HCT116 (cell line): ENCODE measurements at regions not wholly inside any gene's neighbourhood (a gene's known extent, or its start where the extent isn't known, plus 50 kb on each side); places are given as distances from the start of the nearest gene placed in this dataset.

Experiments
- ATAC-seq: fragments of 200-7000 bp; cut with Tn5 transposase; 2 replicates; pipeline ENCODE4 v1.9.1; 2020; ENCODE audit warnings: mild to moderate bottlenecking, moderate library complexity
- BruUV-seq: library from RNA; stranded (reverse); fragments of 400-500 nt; replicated peaks from 2 replicates; lab custom pipeline; 2021; lab: Mats Ljungman, UMichigan
- CTCF ChIA-PET: fragments of 300-600 bp; sonication (Branson Sonifier 250); formaldehyde crosslinking; loops from one replicate; lab custom pipeline; 2021; ENCODE audit warnings: antibody characterized with exemption; lab: Charles Lee
- POLR2A ChIA-PET: fragments of 300-600, 350-600 bp; sonication (Branson Sonifier 250); formaldehyde crosslinking; loops from one replicate; lab custom pipeline; 2021; ENCODE audit warnings: antibody characterized with exemption; lab: Charles Lee
- RAD21 ChIA-PET, 2 experiments: fragments of 300-600 bp; sonication (Branson Sonifier 250); formaldehyde crosslinking; loops; one replicate each; lab custom pipeline; 2023; ENCODE audit warnings: low total read pairs in 2 of 2; ENCODE audit not compliant: uncharacterized antibody in 2 of 2, unreplicated experiment in 2 of 2, low non-redundant PET in 1 of 2; lab: Charles Lee
- DNase-seq: peaks from one replicate; pipeline ENCODE4 v3.0.0-alpha.2; 2010; ENCODE audit warnings: low read depth, low spot score
- H2AFZ ChIP-seq: fragments of 200-600 bp; shearing (Covaris generic), sonication (generic); 2 replicates; pipeline ENCODE4 v1.6.1; 2017; ENCODE audit warnings: low read depth, mixed run types, mixed read lengths, antibody characterized with exemption, low read length; ENCODE audit not compliant: poor library complexity, severe bottlenecking
- H3K27ac ChIP-seq: 2 replicates; pipeline ENCODE4 v1.5.1; 2012; ENCODE audit warnings: low read depth, low read length
- H3K27me3 ChIP-seq: fragments of 200-600 bp; sonication (generic); 2 replicates; pipeline ENCODE4 v1.6.1; 2016; ENCODE audit warnings: mixed run types, low read length, mixed read lengths; ENCODE audit not compliant: insufficient read depth
- H3K36me3 ChIP-seq, 2 experiments: fragments of 200-500 bp in 1 of 2; fragments of 200-600 bp in 1 of 2; sonication (Bioruptor generic) in 1 of 2; sonication (generic) in 1 of 2; 2 replicates each; pipeline versions ENCODE4 v1.5.1 to v1.6.1; 2014 to 2016; ENCODE audit warnings: low read length in 2 of 2, inconsistent platforms in 1 of 2, mixed read lengths in 1 of 2, mixed run types in 1 of 2; ENCODE audit not compliant: insufficient read depth in 2 of 2, control insufficient read depth in 1 of 2
- H3K4me1 ChIP-seq, 2 experiments: fragments of 200-600 bp in 1 of 2; sonication (generic) in 1 of 2; 2 replicates each; pipeline versions ENCODE4 v1.5.1 to v1.6.1; 2012 to 2017; ENCODE audit warnings: low read length in 2 of 2, inconsistent platforms in 1 of 2, mild to moderate bottlenecking in 1 of 2, mixed read lengths in 1 of 2, mixed run types in 1 of 2, moderate library complexity in 1 of 2; ENCODE audit not compliant: insufficient read depth in 2 of 2, control insufficient read depth in 1 of 2
- H3K4me2 ChIP-seq: fragments of 200-600 bp; sonication (generic); 2 replicates; pipeline ENCODE4 v1.6.1; 2017; ENCODE audit warnings: mixed run types, low read length, mixed read lengths
- H3K4me3 ChIP-seq, 2 experiments: fragments of 200-600 bp in 1 of 2; sonication (generic) in 1 of 2; replicated peaks in 1 of 2; 2 replicates each; pipeline ENCODE4 v1.5.1; 2011 to 2016; ENCODE audit warnings: low read length in 2 of 2, control low read depth in 1 of 2, low read depth in 1 of 2, mild to moderate bottlenecking in 1 of 2, mixed read lengths in 1 of 2, mixed run types in 1 of 2
- H3K79me2 ChIP-seq: fragments of 200-600 bp; sonication (generic); 2 replicates; pipeline ENCODE4 v1.6.1; 2017; ENCODE audit warnings: mild to moderate bottlenecking, mixed run types, low read length, moderate library complexity, mixed read lengths; ENCODE audit not compliant: insufficient read depth
- H3K9ac ChIP-seq: fragments of 200-600 bp; sonication (generic); 2 replicates; pipeline ENCODE4 v1.6.1; 2016; ENCODE audit warnings: low read length, mixed read lengths
- H3K9me2 ChIP-seq: fragments of 200-600 bp; sonication (generic), shearing (Covaris generic); 2 replicates; pipeline ENCODE4 v1.6.1; 2017; ENCODE audit warnings: mixed run types, mild to moderate bottlenecking, moderate library complexity; ENCODE audit not compliant: insufficient read depth
- H3K9me3 ChIP-seq, 2 experiments: fragments of 200-500 bp in 1 of 2; fragments of 200-600 bp in 1 of 2; sonication (Bioruptor generic) in 1 of 2; sonication (generic) in 1 of 2; 2 replicates each; pipeline ENCODE4 v1.6.1; 2014 to 2017; ENCODE audit warnings: low read length in 2 of 2, mixed read lengths in 2 of 2, inconsistent platforms in 1 of 2, low read depth in 1 of 2, mild to moderate bottlenecking in 1 of 2, mixed run types in 1 of 2, moderate library complexity in 1 of 2; ENCODE audit not compliant: control insufficient read depth in 1 of 2, insufficient read depth in 1 of 2
- H4K20me1 ChIP-seq: fragments of 200-600 bp; sonication (generic), shearing (Covaris generic); 2 replicates; pipeline ENCODE4 v1.6.1; 2017; ENCODE audit warnings: mixed run types, mild to moderate bottlenecking, moderate library complexity; ENCODE audit not compliant: insufficient read depth
- CEBPB ChIP-seq: IDR thresholded peaks from 2 replicates; pipeline ENCODE4 v1.6.1; 2012; ENCODE audit warnings: low read depth
- CTCF ChIP-seq, 3 experiments: fragments of 200-600 bp in 1 of 3; sonication (generic) in 1 of 3; IDR thresholded peaks in 2 of 3; conservative IDR thresholded peaks in 1 of 3; 2 replicates each; pipeline ENCODE4 v1.5.1; 2012 to 2017; ENCODE audit warnings: low read depth in 2 of 3, low read length in 2 of 3, antibody characterized with exemption in 1 of 3, borderline replicate concordance in 1 of 3, control low read depth in 1 of 3, mild to moderate bottlenecking in 1 of 3, mixed read lengths in 1 of 3, mixed run types in 1 of 3, moderate library complexity in 1 of 3; ENCODE audit not compliant: insufficient read depth in 1 of 3
- ELF1 ChIP-seq: IDR thresholded peaks from 2 replicates; pipeline ENCODE4 v1.6.1; 2012; ENCODE audit warnings: low read depth, borderline replicate concordance
- EZH2 ChIP-seq: fragments of 200-600 bp; sonication (generic); IDR thresholded peaks from 2 replicates; pipeline ENCODE4 v1.6.1; 2017; ENCODE audit warnings: antibody characterized with exemption, mixed run types
- EZH2phosphoT487 ChIP-seq: fragments of 200-600 bp; IDR thresholded peaks from 2 replicates; pipeline ENCODE4 v1.6.1; 2018; ENCODE audit warnings: antibody characterized with exemption, borderline replicate concordance
- JUND ChIP-seq: IDR thresholded peaks from 2 replicates; pipeline ENCODE4 v1.6.1; 2012
- MAX ChIP-seq: IDR thresholded peaks from 2 replicates; pipeline ENCODE4 v1.6.1; 2012
- POLR2A ChIP-seq: IDR thresholded peaks from 2 replicates; pipeline ENCODE4 v1.7.0; 2011; ENCODE audit warnings: borderline replicate concordance; ENCODE audit not compliant: insufficient read depth, insufficient read length; ENCODE audit errors: extremely low read depth
- POLR2AphosphoS5 ChIP-seq: IDR thresholded peaks from 2 replicates; pipeline ENCODE4 v1.6.1; 2011; ENCODE audit warnings: mild to moderate bottlenecking, low read depth, low read length, moderate library complexity
- REST ChIP-seq: IDR thresholded peaks from 2 replicates; pipeline ENCODE4 v1.6.1; 2012; ENCODE audit warnings: low read depth
- SIN3A ChIP-seq: IDR thresholded peaks from 2 replicates; pipeline ENCODE4 v1.6.1; 2012; ENCODE audit warnings: low read depth
- SP1 ChIP-seq: IDR thresholded peaks from 2 replicates; pipeline ENCODE4 v1.6.1; 2012; ENCODE audit warnings: low read depth
- SRF ChIP-seq: IDR thresholded peaks from 2 replicates; pipeline ENCODE4 v1.6.1; 2012; ENCODE audit warnings: low read depth
- ZFX ChIP-seq: fragments of 450-650 bp; IDR thresholded peaks from 2 replicates; pipeline ENCODE4 v1.6.1; 2017
- ZNF274 ChIP-seq: fragments of 200-500 bp; sonication (Bioruptor generic); IDR thresholded peaks from 2 replicates; pipeline ENCODE4 v1.6.1; 2014; ENCODE audit warnings: mild to moderate bottlenecking, low read depth, low read length, inconsistent platforms
- intact Hi-C: fragments of 100-400 bp; cut with micrococcal nuclease; formaldehyde crosslinking; loops from 2 replicates; pipeline ENCODE4 v1.10.0; 2022
- TF ChIP-seq, protein P1 (sequence below): IDR thresholded peaks from 2 replicates; pipeline ENCODE4 v1.6.1; 2012

GRCh38 chr2:14363976-14364375, 268.5 kb upstream of the LRATD1 start:
- POLR2A ChIA-PET = no interaction called here
- no peak overlapping the region for H3K4me3 ChIP-seq
- no peaks in the 10 kb centered on the region for H3K4me1 ChIP-seq
- BruUV-seq = no TSS peak
- H3K79me2 ChIP-seq = no peaks in the 10 kb centered on the region
- DNase-seq (no peak), ATAC-seq (no peak)
- H3K4me2 ChIP-seq = no peak overlapping the region
- no peaks in the 10 kb centered on the region for H3K9me2 ChIP-seq
- TF ChIP-seq EZH2phosphoT487 (no peak), ZNF274 (no peak), POLR2AphosphoS5 (no peak), JUND (no peak), CEBPB (no peak), ZFX (no peak), SP1 (no peak), ELF1 (no peak), CTCF (IDR thresholded peaks at IDR 0.05 in 2 of 3, conservative IDR thresholded peaks at IDR 0.05 in 1 of 3; ENCODE audit: borderline replicate concordance in 1 of 3, insufficient read depth in 1 of 3, low read depth in 2 of 3, low read length in 2 of 3) (no peak), MAX (no peak), SIN3A (no peak), EZH2 (no peak), REST (no peak), POLR2A (no peak), SRF (no peak)
- TF ChIP-seq, protein P1, sequence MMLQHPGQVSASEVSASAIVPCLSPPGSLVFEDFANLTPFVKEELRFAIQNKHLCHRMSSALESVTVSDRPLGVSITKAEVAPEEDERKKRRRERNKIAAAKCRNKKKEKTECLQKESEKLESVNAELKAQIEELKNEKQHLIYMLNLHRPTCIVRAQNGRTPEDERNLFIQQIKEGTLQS = no peak
- intact Hi-C loops = no loop called here
- H3K36me3 ChIP-seq = no peaks in the 10 kb centered on the region
- no peaks in the 10 kb centered on the region for H3K27me3 ChIP-seq
- peaks cover 9 to 12% of the 10 kb centered on the region in 2 experiments; a peak in 2 of 4 replicates for H3K9me3 ChIP-seq
- CTCF ChIA-PET = no interaction called here
- no peak overlapping the region for H2AFZ ChIP-seq
- H3K27ac ChIP-seq = no peak overlapping the region
- no peaks in the 10 kb centered on the region for H4K20me1 ChIP-seq
- H3K9ac ChIP-seq = no peak overlapping the region
- RAD21 ChIA-PET = no interaction called here
